ENCODE measurements at regions not wholly inside any gene's neighbourhood (a gene's known extent, or its start where the extent isn't known, plus 50 kb on each side); places are given as distances from the start of the nearest gene placed in this dataset.

DNA sequence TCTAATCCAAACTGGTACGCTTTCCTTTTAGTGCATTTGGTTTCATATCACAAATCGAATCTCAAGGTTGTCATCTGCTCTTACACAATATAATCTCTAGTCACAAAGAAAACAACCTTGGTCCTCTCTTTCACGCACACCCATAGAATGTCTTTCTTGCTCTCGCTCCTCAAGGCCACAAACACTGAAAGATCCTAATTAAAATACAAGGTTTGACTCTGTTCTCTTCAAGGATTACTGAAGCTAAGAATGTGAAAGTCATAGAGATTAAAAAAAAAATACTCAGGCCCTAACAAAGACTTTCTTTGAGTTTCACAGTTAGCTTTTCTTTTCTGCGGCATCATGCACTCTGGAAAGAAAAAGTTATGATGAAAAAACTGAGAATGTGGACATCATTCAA, 891.5 kb downstream of the EFNB2 start:
- Mint-ChIP-seq H3K4me3 (no peak overlapping the region), H3K27me3 (no peaks in the 10 kb centered on the region), H3K27ac (no peak overlapping the region), H3K9me3 (peaks cover 0 to 31% (median 10%) of the 10 kb centered on the region in 9 donors), H3K36me3 (peaks cover 0 to 12% (median 5%) of the 10 kb centered on the region in 3 donors), H3K4me1 (no peaks in the 10 kb centered on the region)
- POLR2A ChIA-PET: no interaction called here
- ATAC-seq (no peak), DNase-seq (no peak)

DNA sequence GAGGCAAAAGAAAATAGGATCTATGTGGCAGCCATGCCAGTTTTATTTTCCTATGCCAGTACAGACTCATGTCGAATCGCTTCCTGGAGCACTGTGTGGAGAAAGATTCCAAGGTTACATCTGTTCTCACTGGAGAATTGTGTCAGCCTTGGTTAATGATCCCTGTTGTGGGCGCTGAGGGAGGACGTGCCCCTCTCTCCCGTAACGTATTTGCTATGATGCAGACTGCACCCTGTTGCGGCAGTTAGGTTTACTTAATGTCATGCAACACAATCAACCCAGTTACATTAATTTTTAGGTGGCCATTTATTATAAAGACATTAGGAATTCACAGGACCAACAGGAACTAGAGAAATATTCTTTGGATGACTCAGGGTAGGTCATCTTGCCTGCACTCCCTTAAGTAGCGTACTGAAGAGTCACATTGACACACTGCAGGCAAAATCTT, 892.9 kb downstream of the EFNB2 start:
- POLR2A ChIA-PET: no interaction called here
- H3K9me3 Mint-ChIP-seq: peaks cover 0 to 27% (median 2%) of the 10 kb centered on the region in 9 donors
- no peaks in the 10 kb centered on the region for H3K27me3 Mint-ChIP-seq
- no peak overlapping the region for H3K27ac Mint-ChIP-seq
- ATAC-seq (no peak), DNase-seq (no peak)
- H3K4me3 Mint-ChIP-seq: no peak overlapping the region
- no peaks in the 10 kb centered on the region for H3K4me1 Mint-ChIP-seq
- H3K36me3 Mint-ChIP-seq: no peaks in the 10 kb centered on the region

DNA sequence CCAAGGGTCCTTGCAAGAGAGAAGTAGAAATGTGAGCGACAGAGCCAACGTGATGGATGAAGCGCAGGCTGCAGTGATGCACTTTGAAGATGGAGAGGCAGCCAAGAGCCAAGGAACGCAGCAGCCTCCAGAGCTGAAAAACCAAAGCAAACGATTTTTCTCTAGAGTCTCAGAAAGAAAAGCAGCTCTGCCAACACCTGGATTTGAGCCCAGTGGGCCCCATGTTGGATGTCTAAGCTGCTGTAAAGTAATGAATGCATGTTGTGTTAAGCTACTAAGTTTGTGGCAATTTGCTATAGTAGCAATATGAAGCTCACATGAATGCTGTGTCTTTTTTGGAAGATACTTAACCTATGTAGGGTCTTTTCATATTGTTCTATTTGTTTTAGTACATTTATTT, 894.3 kb downstream of the EFNB2 start:
- DNase-seq: no peak
- Mint-ChIP-seq H3K4me1 (no peaks in the 10 kb centered on the region), H3K9me3 (peaks cover 0 to 18% (median under 1%) of the 10 kb centered on the region in 9 donors), H3K27ac (no peak overlapping the region), H3K27me3 (no peaks in the 10 kb centered on the region), H3K4me3 (no peak overlapping the region), H3K36me3 (no peaks in the 10 kb centered on the region)
- POLR2A ChIA-PET: no interaction called here
- no peak for ATAC-seq

DNA sequence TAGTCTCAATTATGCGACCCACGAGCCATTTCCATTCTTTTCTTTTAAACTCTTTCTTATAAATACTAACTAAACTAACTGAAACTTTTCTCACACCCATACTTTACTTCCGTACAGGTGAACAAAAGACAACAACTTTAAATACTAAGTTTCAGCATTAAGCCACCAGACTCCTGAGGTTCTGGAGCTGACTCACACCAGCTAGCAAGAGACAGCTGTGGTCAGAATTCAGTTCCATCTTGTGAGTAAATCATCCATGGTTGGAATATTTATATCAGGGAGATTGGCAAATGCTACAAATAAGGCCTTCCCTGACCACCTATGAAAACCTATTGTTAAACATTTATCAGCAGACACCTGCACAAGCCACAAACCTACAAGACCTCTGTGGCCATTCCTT, 897.0 kb downstream of the EFNB2 start:
- H3K36me3 Mint-ChIP-seq: no peaks in the 10 kb centered on the region
- no peak overlapping the region for H3K4me3 Mint-ChIP-seq
- DNase-seq (no peak), ATAC-seq (no peak)
- H3K27me3 Mint-ChIP-seq: no peaks in the 10 kb centered on the region
- no peak overlapping the region for H3K27ac Mint-ChIP-seq
- POLR2A ChIA-PET: no interaction called here
- H3K4me1 Mint-ChIP-seq: no peaks in the 10 kb centered on the region
- peaks cover 0 to 13% (median 0%) of the 10 kb centered on the region in 9 donors for H3K9me3 Mint-ChIP-seq

DNA sequence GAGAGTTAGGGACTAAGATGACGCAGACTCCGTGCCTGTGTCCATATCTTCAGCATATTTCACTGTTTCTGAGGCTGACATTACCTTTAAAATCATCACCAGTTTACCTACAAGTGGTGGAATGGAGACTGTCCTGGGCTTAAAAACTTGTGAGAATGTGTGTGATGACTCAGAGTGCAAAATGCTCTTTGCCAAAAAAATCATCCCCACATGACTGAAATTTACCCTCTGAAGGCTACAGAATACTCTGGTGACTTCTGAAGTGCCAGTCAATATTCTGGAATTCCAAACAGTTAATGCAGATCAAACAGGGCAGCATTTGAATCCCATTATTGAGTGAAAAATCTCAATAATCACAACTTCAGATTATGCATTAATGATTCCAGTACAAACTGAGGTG, 901.4 kb downstream of the EFNB2 start:
- Mint-ChIP-seq H3K27ac (no peak overlapping the region), H3K4me1 (no peaks in the 10 kb centered on the region), H3K36me3 (no peaks in the 10 kb centered on the region), H3K9me3 (peaks cover 0 to 4% (median 0%) of the 10 kb centered on the region in 9 donors), H3K4me3 (no peak overlapping the region), H3K27me3 (peaks cover 0 to 6% (median 0%) of the 10 kb centered on the region in 5 donors)
- POLR2A ChIA-PET: no interaction called here
- DNase-seq (no peak), ATAC-seq (no peak)

DNA sequence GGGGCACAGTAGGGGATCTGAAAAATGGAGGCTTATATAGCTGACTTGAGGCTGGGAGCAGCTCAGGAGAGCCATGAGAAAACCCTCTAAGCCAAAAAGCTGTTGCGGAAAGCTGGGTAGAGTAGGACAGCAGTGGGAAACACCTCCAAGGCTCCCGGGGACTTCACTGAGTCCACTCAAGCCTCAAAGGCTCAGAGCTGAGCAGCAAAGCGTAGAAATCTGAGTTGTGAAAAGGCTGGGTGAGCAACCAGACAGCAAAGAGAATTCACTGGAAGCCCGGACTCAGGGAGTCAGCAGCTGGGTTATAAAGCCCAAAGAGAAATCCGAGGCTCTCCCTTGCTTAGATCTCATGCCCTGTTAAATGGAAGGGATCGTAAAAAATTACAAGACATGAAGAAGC, 905.0 kb downstream of the EFNB2 start:
- Mint-ChIP-seq H3K4me3 (no peak overlapping the region), H3K27me3 (peaks cover 0 to 7% (median 1%) of the 10 kb centered on the region in 5 donors), H3K27ac (no peak overlapping the region), H3K36me3 (no peaks in the 10 kb centered on the region), H3K9me3 (peaks cover 0 to 5% (median 0%) of the 10 kb centered on the region in 9 donors), H3K4me1 (no peaks in the 10 kb centered on the region)
- POLR2A ChIA-PET: no interaction called here
- ATAC-seq: no peak
- no peak for DNase-seq

DNA sequence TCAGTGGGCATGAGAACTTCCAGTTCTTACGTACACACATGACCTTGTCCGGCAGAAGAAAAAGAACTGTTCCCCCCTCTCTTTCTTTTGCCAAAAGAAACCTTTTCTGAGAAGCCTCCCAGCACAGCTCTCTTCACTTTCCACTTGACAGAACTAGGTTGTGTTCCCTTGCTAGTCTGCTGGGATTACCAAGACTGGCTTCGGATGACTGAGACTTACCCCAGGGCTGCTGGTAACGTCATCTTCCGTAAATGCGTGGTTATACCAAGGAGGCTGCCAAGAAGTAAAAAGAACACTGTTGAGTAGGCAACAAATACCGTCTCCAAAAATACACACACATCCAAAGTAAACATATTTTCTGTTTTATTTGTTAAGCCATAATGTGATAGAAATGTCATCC, 908.2 kb downstream of the EFNB2 start:
- POLR2A ChIA-PET: no interaction called here

DNA sequence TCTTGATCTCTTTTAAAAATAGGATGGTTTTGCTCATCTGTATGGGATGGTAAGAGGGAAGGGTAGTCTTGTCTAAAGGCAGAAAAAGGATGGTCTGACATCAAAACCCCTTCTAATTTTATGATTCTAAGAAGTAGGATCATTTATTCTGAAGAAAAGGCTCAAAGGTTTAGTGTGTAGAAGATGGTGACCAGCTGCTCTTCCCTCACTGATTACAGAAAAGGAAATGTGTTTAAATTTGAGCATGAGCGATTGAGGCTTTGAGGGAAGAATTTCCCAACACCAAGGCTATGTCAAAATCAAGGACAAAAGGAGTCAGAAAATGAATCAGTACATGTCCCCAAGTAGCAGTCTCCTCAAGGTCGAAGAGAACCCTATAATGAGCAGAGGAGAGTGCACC, 909.8 kb downstream of the EFNB2 start:
- ATAC-seq (no peak), DNase-seq (no peak)
- H3K4me3 Mint-ChIP-seq: no peak overlapping the region
- no peaks in the 10 kb centered on the region for H3K36me3 Mint-ChIP-seq
- no peaks in the 10 kb centered on the region for H3K4me1 Mint-ChIP-seq
- no peak overlapping the region for H3K27ac Mint-ChIP-seq
- H3K27me3 Mint-ChIP-seq: peaks cover 0 to 7% (median 1%) of the 10 kb centered on the region in 5 donors
- POLR2A ChIA-PET: no interaction called here
- peaks cover 0 to 5% (median 0%) of the 10 kb centered on the region in 9 donors for H3K9me3 Mint-ChIP-seq

More for the DNA sequence above, 908.2 kb downstream of the EFNB2 start:
- no peak overlapping the region for H3K27ac Mint-ChIP-seq
- ATAC-seq (no peak), DNase-seq (no peak)
- H3K36me3 Mint-ChIP-seq: no peaks in the 10 kb centered on the region
- no peak overlapping the region for H3K4me3 Mint-ChIP-seq
- no peaks in the 10 kb centered on the region for H3K4me1 Mint-ChIP-seq
- peaks cover 0 to 5% (median 0%) of the 10 kb centered on the region in 9 donors for H3K9me3 Mint-ChIP-seq
- peaks cover 0 to 7% (median 1%) of the 10 kb centered on the region in 5 donors for H3K27me3 Mint-ChIP-seq

DNA sequence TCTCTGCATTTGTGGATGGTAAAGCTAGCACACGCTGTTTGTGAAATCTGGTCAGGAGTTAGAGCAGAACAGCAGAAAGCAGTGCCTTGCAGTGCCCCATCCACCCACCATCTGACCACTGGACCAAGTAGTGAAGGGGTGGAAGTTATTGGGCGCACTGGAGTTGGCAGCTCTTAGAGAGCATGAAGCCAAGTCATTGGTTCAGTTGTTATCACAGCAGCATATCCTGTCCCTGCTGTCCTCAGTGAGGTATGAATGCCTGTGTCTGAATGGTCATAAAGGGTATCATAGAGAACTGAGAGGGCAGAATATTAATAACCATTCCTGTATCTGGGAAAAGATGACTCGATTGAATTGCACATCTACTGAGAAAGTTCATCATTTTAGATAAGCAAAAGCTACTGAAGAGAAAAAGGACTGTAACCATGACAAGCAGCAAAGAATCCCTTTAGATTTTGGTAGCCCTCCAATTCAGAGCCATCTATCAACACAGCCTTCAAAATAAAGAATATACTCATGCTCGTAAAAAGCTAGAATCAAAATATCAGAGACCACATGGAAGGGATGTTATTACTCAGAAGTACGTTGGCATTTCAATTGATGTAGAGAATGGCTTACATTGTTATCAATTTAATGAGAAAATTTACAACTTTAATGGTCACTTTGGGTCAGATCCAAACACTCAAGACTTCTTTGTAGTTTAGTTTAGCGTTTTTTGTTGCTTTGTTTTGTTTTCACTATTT, 919.0 kb downstream of the EFNB2 start:
- no peaks in the 10 kb centered on the region for H3K4me1 Mint-ChIP-seq

DNA sequence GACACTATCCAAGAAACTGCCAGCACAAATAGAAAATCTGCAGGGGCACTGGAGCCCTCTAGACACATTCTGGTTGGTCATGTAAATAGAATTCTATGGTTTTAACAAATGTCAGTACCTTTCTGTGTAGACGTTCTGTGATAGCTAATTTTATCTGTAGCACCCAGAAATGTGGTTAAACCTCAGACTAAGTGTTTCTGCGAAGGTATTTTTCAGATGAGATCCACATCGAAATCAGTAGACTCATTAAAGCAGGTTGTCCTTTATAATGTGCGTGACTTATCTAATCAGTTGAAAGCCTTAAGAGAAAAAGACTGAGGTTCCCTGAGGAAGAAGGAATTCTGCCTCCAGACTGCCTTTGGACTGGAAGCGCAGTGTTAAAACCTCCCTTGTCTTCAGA, 922.9 kb downstream of the EFNB2 start:
- Mint-ChIP-seq H3K36me3 (no peaks in the 10 kb centered on the region), H3K27me3 (peaks cover 0 to 3% (median 0%) of the 10 kb centered on the region in 5 donors), H3K9me3 (peaks cover 0 to 6% (median 0%) of the 10 kb centered on the region in 9 donors), H3K4me1 (no peaks in the 10 kb centered on the region), H3K27ac (no peak overlapping the region), H3K4me3 (no peak overlapping the region)
- ATAC-seq: no peak
- no peak for DNase-seq
- POLR2A ChIA-PET: no interaction called here

More for the DNA sequence above, 919.0 kb downstream of the EFNB2 start:
- POLR2A ChIA-PET: no interaction called here
- Mint-ChIP-seq H3K27me3 (peaks cover 0 to 3% (median 0%) of the 10 kb centered on the region in 5 donors), H3K27ac (no peak overlapping the region), H3K36me3 (no peaks in the 10 kb centered on the region), H3K4me3 (no peak overlapping the region), H3K9me3 (peaks cover 0 to 8% (median 0%) of the 10 kb centered on the region in 9 donors)
- DNase-seq: no peak
- ATAC-seq: no peak

DNA sequence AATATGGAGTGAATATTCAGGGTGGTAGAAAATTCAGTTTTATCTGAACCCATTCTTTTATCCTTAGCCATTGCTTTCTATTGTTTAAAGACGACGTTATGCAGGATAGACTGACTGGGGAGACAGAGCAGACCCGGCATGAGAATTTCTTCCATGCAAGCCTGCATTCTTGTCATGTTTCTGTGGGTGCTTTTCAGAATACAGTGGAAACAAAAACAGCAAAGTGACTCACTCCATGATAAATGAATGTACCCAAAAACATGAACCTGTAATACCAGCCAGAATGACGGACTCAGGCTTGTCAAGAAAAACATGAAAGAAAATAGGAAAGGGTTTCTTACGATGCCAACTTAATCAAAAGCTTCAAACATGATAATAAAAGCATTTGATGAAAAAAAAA, 924.0 kb downstream of the EFNB2 start:
- no peak overlapping the region for H3K4me3 Mint-ChIP-seq
- POLR2A ChIA-PET: no interaction called here
- no peak for ATAC-seq

DNA sequence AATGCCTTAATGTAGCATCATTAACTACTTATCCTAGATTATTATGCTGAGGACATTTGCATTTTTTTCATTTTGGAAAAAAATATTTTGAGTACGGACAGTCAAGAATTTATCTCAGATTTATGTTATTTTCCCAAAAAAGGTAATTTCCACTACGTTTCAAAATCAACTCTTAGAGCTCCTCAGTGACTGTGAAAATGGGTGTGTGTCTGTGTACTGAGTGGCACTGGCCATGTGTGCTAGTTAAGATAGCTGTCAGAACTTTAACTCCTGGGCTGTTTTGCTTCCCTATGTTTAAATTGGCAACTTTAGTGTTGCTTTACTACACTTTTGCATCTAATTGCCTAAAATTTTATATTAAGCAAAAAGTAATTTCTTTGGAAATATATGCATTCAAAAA, 927.4 kb downstream of the EFNB2 start:
- DNase-seq (no peak), ATAC-seq (no peak)
- Mint-ChIP-seq H3K36me3 (no peaks in the 10 kb centered on the region), H3K27me3 (peaks cover 0 to 4% (median 0%) of the 10 kb centered on the region in 5 donors), H3K9me3 (peaks cover 0 to 3% (median 0%) of the 10 kb centered on the region in 9 donors), H3K27ac (no peak overlapping the region), H3K4me1 (no peaks in the 10 kb centered on the region), H3K4me3 (no peak overlapping the region)
- POLR2A ChIA-PET: no interaction called here

More for the DNA sequence above, 924.0 kb downstream of the EFNB2 start:
- Mint-ChIP-seq H3K27me3 (peaks cover 0 to 3% (median 0%) of the 10 kb centered on the region in 5 donors), H3K36me3 (no peaks in the 10 kb centered on the region), H3K4me1 (no peaks in the 10 kb centered on the region), H3K9me3 (peaks cover 0 to 6% (median 0%) of the 10 kb centered on the region in 9 donors), H3K27ac (no peak overlapping the region)
- DNase-seq: no peak

DNA sequence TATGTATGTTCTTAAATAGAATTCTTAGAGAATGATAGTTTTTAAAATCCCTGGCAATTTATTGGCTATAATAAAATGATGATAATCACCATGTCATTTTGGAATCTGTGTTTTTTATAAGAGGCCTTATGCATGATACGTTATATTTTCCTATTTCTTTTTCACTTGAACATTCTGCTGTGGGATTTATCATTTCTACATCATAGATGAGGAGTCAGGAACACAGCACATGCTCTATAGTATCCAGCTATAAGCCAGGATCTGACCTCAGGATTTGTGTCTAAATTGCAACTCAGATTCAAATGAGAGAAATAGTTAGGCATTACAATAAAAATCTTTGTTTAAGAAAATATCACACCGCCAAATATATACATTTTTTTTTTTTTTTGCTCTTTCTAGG, 928.0 kb downstream of the EFNB2 start:
- H3K27ac Mint-ChIP-seq: no peak overlapping the region
- POLR2A ChIA-PET: no interaction called here
- H3K36me3 Mint-ChIP-seq: no peaks in the 10 kb centered on the region
- H3K4me3 Mint-ChIP-seq: no peak overlapping the region
- H3K4me1 Mint-ChIP-seq: no peaks in the 10 kb centered on the region
- no peak for DNase-seq
- H3K9me3 Mint-ChIP-seq: peaks cover 0 to 6% (median 0%) of the 10 kb centered on the region in 9 donors
- no peak for ATAC-seq
- H3K27me3 Mint-ChIP-seq: peaks cover 0 to 6% (median 0%) of the 10 kb centered on the region in 5 donors

DNA sequence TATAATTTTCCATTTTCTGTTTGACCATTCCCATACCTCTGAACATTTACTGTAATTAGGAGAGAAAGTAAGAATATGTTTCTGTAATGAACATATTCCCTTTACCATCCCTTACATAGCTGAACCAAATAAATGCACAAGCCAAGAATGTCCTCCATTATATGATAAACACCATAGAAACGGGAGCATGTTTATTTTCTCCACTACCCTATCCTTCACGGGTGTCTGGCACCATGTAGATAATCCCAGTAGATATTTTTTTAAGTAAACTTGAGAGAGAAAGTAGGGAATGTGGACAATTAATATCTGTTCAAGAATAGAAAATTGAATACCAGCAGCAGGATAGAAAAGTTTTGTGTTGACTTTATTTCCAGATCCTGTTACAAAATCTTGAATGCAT, 928.4 kb downstream of the EFNB2 start:
- H3K4me1 Mint-ChIP-seq: no peaks in the 10 kb centered on the region
- ATAC-seq (no peak), DNase-seq (no peak)
- H3K27ac Mint-ChIP-seq: no peak overlapping the region
- peaks cover 0 to 6% (median 0%) of the 10 kb centered on the region in 9 donors for H3K9me3 Mint-ChIP-seq
- H3K27me3 Mint-ChIP-seq: peaks cover 0 to 4% (median 0%) of the 10 kb centered on the region in 5 donors
- H3K36me3 Mint-ChIP-seq: no peaks in the 10 kb centered on the region
- POLR2A ChIA-PET: no interaction called here
- H3K4me3 Mint-ChIP-seq: no peak overlapping the region

Data from naive thymus-derived CD8-positive, alpha-beta T cell (primary cell).